ENCODE measurements at regions not wholly inside any gene's neighbourhood (a gene's known extent, or its start where the extent isn't known, plus 50 kb on each side); places are given as distances from the start of the nearest gene placed in this dataset.

DNA sequence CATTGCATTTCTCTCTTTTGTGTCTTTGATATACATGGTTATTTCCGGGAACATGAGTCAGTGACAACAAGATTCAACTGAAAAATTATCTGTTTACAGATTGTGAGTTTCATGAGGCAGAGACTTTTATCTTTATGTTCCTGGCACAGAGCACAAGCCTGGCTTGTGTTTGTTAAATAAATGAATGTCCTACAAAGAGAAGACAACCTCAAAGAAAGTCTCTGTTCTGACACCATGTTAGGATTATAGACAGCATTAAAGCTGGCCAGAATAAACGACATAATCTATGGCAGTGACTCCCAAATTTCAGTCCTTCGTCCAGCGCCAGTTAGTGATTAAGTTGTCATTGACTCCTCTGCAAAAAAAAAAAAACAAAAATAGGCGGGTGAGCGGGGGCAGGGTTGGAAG, 97.4 kb upstream of the DNAJC10 start:
- TF ChIP-seq POLR2A (IDR thresholded peaks at IDR 0.05) = no peak
- TF ChIP-seq, protein P1, sequence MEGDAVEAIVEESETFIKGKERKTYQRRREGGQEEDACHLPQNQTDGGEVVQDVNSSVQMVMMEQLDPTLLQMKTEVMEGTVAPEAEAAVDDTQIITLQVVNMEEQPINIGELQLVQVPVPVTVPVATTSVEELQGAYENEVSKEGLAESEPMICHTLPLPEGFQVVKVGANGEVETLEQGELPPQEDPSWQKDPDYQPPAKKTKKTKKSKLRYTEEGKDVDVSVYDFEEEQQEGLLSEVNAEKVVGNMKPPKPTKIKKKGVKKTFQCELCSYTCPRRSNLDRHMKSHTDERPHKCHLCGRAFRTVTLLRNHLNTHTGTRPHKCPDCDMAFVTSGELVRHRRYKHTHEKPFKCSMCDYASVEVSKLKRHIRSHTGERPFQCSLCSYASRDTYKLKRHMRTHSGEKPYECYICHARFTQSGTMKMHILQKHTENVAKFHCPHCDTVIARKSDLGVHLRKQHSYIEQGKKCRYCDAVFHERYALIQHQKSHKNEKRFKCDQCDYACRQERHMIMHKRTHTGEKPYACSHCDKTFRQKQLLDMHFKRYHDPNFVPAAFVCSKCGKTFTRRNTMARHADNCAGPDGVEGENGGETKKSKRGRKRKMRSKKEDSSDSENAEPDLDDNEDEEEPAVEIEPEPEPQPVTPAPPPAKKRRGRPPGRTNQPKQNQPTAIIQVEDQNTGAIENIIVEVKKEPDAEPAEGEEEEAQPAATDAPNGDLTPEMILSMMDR (IDR thresholded peaks at IDR 0.05) = no peak
